SK-N-SH treated with all-trans-retinoic acid at 6 μM for 48 hours (cell line): ENCODE measurements at regions not wholly inside any gene's neighbourhood (a gene's known extent, or its start where the extent isn't known, plus 50 kb on each side); places are given as distances from the start of the nearest gene placed in this dataset.

Experiments used
- BACH2 ChIP-seq: fragments of 250-450 bp; sonication (Bioruptor Pico); IDR thresholded peaks from 2 replicates; pipeline ENCODE4 v1.9.0; 2021; ENCODE audit warnings: mild to moderate bottlenecking, borderline replicate concordance
- CREB5 ChIP-seq: fragments of 250-450 bp; sonication (Bioruptor Pico); IDR thresholded peaks from 2 replicates; pipeline ENCODE4 v1.5.1; 2020; ENCODE audit warnings: low read depth, mild to moderate bottlenecking, moderate library complexity
- ESRRG ChIP-seq: fragments of 250-450 bp; sonication (Bioruptor Pico); IDR thresholded peaks from 2 replicates; pipeline ENCODE4 v1.6.1; 2021; ENCODE audit warnings: mild to moderate bottlenecking
- PATZ1 ChIP-seq: fragments of 250-450 bp; sonication (Bioruptor Pico); IDR thresholded peaks from 2 replicates; pipeline ENCODE4 v1.8.0; 2020; ENCODE audit warnings: mild to moderate bottlenecking, moderate library complexity, borderline replicate concordance
- POU6F1 ChIP-seq: fragments of 250-450 bp; sonication (Bioruptor Pico); IDR thresholded peaks from 2 replicates; pipeline ENCODE4 v1.8.0; 2021; ENCODE audit warnings: low read depth, mild to moderate bottlenecking, moderate library complexity, borderline replicate concordance
- PPARA ChIP-seq: fragments of 250-450 bp; sonication (Bioruptor Pico); IDR thresholded peaks from 2 replicates; pipeline ENCODE4 v1.5.0; 2020; ENCODE audit warnings: mild to moderate bottlenecking, borderline replicate concordance
- RARB ChIP-seq: fragments of 250-450 bp; sonication (Bioruptor Pico); IDR thresholded peaks from 2 replicates; pipeline ENCODE4 v1.8.0; 2021; ENCODE audit warnings: mild to moderate bottlenecking, moderate library complexity
- SNAI2 ChIP-seq: fragments of 250-450 bp; sonication (Bioruptor Pico); IDR thresholded peaks from 2 replicates; pipeline ENCODE4 v1.5.0; 2020; ENCODE audit warnings: mild to moderate bottlenecking, moderate library complexity
- TOX ChIP-seq: fragments of 250-450 bp; sonication (Bioruptor Pico); IDR thresholded peaks from 2 replicates; pipeline ENCODE4 v1.8.0; 2021; ENCODE audit warnings: mild to moderate bottlenecking, moderate library complexity, borderline replicate concordance
- ZFP3 ChIP-seq: fragments of 250-450 bp; sonication (Bioruptor Pico); IDR thresholded peaks from 2 replicates; pipeline ENCODE4 v1.5.0; 2020; ENCODE audit warnings: mild to moderate bottlenecking, moderate library complexity
- ZFP30 ChIP-seq: fragments of 450-650 bp; formaldehyde crosslinking; IDR thresholded peaks from 2 replicates; pipeline ENCODE4 v1.5.0; 2022; ENCODE audit warnings: mild to moderate bottlenecking, moderate library complexity
- ZNF8 ChIP-seq: fragments of 450-650 bp; formaldehyde crosslinking; IDR thresholded peaks from 2 replicates; pipeline ENCODE4 v1.5.0; 2020; ENCODE audit warnings: mild to moderate bottlenecking, moderate library complexity

- TF ChIP-seq ZFP30 (CRISPR knock-in tag), result no peak
- TF ChIP-seq SNAI2 (CRISPR knock-in tag), result no peak
- TF ChIP-seq ESRRG (CRISPR knock-in tag), result no peak
- no peak for TF ChIP-seq BACH2 (CRISPR knock-in tag)
- no peak for TF ChIP-seq PPARA (CRISPR knock-in tag)
- no peak for TF ChIP-seq CREB5 (CRISPR knock-in tag)
- no peak for TF ChIP-seq ZFP3 (CRISPR knock-in tag)
- no peak for TF ChIP-seq PATZ1
- no peak for TF ChIP-seq TOX (CRISPR knock-in tag)
- TF ChIP-seq POU6F1, result no peak
- no peak for TF ChIP-seq RARB (CRISPR knock-in tag)
- TF ChIP-seq ZNF8, result no peak
Measured at GRCh38 chr13:22497991-22498780, 682.6 kb upstream of the SGCG start.
